ENCODE measurements at regions not wholly inside any gene's neighbourhood (a gene's known extent, or its start where the extent isn't known, plus 50 kb on each side); places are given as distances from the start of the nearest gene placed in this dataset.

DNA sequence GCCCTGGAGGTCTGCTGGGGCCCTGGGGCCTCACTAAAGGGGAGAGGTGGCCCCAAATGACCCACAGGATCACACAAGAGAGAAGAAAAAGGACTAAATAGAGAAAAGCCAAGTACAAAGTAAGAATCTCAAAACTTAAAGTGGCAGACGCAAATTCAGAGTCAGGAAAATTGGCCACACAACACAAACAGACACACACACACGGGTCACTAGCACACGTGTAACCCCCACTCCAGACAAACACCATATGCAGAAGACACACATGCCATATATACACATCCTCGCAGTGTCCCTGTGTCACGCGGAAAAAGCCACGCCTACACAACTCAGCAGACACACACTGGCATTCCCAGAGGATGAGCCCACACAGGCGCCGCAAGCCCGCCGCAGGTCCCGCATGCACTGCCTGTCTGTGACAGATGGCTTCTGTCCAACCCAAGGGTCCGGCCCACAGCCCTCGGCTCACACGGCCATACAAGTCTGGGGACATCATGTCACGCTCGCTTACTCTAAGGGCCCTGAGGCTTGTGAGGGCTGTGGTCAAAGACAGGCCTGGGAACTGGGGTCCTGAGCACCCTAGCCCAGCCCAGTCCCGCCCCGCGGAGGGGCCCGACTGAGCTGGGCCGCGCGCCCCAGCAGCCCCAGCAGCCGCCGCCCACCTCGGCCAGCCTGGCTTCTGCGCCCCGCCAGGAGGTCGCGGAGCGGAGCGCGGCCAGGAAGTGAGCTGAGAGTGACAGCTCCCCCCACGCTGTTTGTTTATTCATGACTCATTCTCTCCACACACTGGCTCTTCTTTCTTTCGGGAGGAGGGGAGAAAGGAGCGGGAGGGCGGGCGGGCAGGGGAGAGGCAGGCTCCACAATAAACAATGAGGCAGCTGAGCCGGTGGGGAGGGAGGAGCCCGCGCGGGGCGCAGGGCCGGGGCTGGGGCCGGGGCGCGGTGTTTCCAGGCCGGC is 95.5 kb upstream of the ZMIZ1 start:
- ATAC-seq (peak; percentile 75 to 80), DNase-seq (peak; percentile 33 to 78 (median 50))
- Mint-ChIP-seq H3K27me3 (peaks cover 0 to under 1% (median 0%) of the 10 kb centered on the region in 5 donors), H3K27ac (peak overlapping the region in 7 of 10 donors; percentile 1 to 87 (median 79)), H3K9me3 (no peaks in the 10 kb centered on the region), H3K36me3 (no peaks in the 10 kb centered on the region), H3K4me1 (peaks cover 14 to 18% (median 16%) of the 10 kb centered on the region in 4 donors), H3K4me3 (peak overlapping the region; percentile 61 to 87 (median 80))
- POLR2A ChIA-PET: interaction anchor here (0.6 to 3.1 kb wide), 5 partner anchors 10 to 344 kb away, joined by 3 to 9 read pairs (median 4); no protein-coding TSS in a partner anchor

DNA sequence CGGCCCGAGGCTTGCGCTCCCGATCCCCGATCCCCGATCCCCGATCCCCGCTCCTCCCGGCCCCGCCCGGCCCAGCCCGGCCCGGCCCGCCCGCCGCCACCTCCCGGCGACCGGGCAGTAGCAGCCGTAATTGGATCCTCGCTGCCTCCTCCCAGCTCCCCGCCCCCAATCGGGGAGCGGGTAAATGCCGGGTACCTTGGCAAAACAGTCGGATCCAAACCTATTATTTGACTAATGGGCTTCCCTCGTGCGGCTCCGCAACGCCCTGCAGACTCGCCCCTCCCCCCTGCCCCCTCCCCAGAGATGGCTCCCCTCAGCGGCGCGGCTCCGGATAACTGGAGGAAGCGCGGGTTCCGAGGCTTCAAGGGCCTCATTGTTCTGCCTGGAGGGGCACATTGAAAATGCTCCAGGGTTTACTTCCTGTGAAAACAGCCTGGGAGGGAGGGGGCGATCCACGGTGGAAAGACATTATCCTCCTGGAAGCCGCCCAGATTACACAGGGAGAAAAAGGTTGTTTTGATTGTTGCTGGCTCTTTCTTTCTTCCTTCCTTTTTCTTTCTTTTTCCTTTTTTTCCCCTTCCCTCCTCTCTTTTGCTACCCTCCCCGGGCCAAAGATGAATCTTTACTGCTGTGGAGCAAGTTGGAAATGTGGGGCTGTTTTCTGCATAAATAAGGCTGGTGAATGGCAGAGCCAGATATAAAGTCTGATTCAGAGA is 94.7 kb upstream of the ZMIZ1 start:
- ATAC-seq (peak; percentile 39 to 45), DNase-seq (peak in 4 of 10 donors; percentile 25 to 34 (median 27))
- Mint-ChIP-seq H3K4me3 (peak overlapping the region; percentile 79 to 98 (median 93)), H3K4me1 (peaks cover 14 to 18% (median 16%) of the 10 kb centered on the region in 4 donors), H3K27ac (peak overlapping the region in 9 of 10 donors; percentile 66 to 99 (median 90)), H3K27me3 (peaks cover 0 to 2% (median 0%) of the 10 kb centered on the region in 5 donors), H3K9me3 (no peaks in the 10 kb centered on the region), H3K36me3 (no peaks in the 10 kb centered on the region)
- POLR2A ChIA-PET: interaction anchor here (0.6 to 3.1 kb wide), 5 partner anchors 9 to 343 kb away, joined by 3 to 9 read pairs (median 4); no protein-coding TSS in a partner anchor

DNA sequence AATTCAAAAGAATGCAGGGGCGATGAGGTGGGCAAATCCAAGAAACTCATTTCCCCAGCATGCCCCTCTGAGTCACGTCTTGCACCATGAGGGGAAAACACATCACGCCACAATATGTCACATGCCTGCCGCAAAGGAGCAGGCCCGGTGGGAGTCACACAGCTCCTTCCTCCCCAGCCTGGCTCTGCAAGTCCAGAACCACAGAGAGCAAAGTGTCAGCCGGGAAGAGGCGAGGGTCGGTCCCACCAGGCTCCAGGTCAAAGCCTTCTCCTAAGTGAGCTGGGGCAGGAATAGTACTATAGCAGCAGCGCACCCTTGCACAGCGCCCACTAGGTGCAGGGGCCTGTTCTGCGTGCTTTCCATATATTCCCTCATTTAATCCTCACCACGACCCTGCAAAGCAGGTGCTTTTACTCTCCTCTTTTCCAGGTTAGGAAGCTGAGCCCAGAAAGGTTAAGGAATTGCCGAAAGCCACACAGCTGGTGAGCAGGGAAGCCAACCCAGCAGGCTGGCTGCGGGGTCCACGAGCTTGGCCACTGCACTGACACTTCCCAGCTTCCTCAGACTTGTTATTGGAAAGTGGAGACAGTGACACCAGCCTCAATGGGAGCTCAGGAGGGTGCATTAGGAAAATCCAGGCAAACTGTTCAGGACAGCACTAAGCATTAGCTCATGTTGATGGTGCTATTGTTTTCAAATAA is 94.0 kb upstream of the ZMIZ1 start:
- DNase-seq (peak in 6 of 10 donors; percentile 10 to 53 (median 32)), ATAC-seq (peak; percentile 35 to 54)
- POLR2A ChIA-PET: interaction anchor here (1.8 to 3.1 kb wide), 2 partner anchors 8 to 11 kb away, joined by 7 to 9 read pairs; no protein-coding TSS in a partner anchor
- Mint-ChIP-seq H3K27ac (peak overlapping the region in 9 of 10 donors; percentile 66 to 99 (median 90)), H3K27me3 (peaks cover 0 to 2% (median 0%) of the 10 kb centered on the region in 5 donors), H3K4me1 (peaks cover 14 to 18% (median 16%) of the 10 kb centered on the region in 4 donors), H3K36me3 (no peaks in the 10 kb centered on the region), H3K9me3 (no peaks in the 10 kb centered on the region), H3K4me3 (peak overlapping the region; percentile 79 to 98 (median 93))

DNA sequence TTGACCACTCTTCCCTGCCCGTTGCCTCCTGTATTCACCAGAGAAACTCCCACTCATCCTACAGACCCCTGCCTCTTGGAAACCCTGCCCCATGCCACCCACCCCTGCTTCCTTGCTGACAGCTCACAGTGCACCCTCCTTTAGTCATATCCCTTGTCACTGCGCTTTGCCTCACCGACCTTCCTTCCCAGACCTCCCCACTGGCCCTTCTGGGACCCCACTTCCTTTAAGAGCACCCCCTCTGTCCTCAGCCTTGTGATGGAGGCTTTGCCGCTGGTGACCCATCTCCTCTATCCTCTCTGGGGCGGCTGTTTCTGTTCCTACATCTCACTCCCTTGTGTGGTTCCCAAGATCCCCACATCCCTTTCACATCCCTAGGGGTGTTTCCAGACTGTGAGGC is 92.8 kb upstream of the ZMIZ1 start:
- peak overlapping the region in 3 of 10 donors; percentile 6 to 98 (median 87) for H3K27ac Mint-ChIP-seq
- no peak for DNase-seq
- POLR2A ChIA-PET: interaction anchor here (0.6 kb wide), 1 partner anchor 16 kb away, joined by 6 read pairs; no protein-coding TSS in a partner anchor

GRCh38 chr10:78976825-78977755 is 91.7 kb upstream of the ZMIZ1 start:
- peak overlapping the region in 5 of 10 donors; percentile 17 to 98 (median 33) for H3K27ac Mint-ChIP-seq
- H3K4me3 Mint-ChIP-seq: peak overlapping the region in 2 of 10 donors; percentile 7
- DNase-seq (no peak), ATAC-seq (no peak)
- H3K4me1 Mint-ChIP-seq: peaks cover 25 to 30% (median 28%) of the 10 kb centered on the region in 4 donors
- H3K9me3 Mint-ChIP-seq: no peaks in the 10 kb centered on the region
- H3K36me3 Mint-ChIP-seq: no peaks in the 10 kb centered on the region
- H3K27me3 Mint-ChIP-seq: peaks cover 0 to 2% (median 0%) of the 10 kb centered on the region in 5 donors
- POLR2A ChIA-PET: no interaction called here

More for the DNA sequence above, 92.8 kb upstream of the ZMIZ1 start:
- H3K4me3 Mint-ChIP-seq: peak overlapping the region in 4 of 10 donors; percentile 34 to 93 (median 60)
- H3K27me3 Mint-ChIP-seq: peaks cover 0 to 2% (median 0%) of the 10 kb centered on the region in 5 donors
- no peaks in the 10 kb centered on the region for H3K36me3 Mint-ChIP-seq
- no peak for ATAC-seq
- peaks cover 18 to 21% (median 19%) of the 10 kb centered on the region in 4 donors for H3K4me1 Mint-ChIP-seq
- no peaks in the 10 kb centered on the region for H3K9me3 Mint-ChIP-seq

- DNase-seq: no peak
- no peaks in the 10 kb centered on the region for H3K36me3 Mint-ChIP-seq
- POLR2A ChIA-PET: interaction anchor here (0.7 kb wide), 1 partner anchor 18 kb away, joined by 4 read pairs; no protein-coding TSS in a partner anchor
- ATAC-seq: no peak
- no peaks in the 10 kb centered on the region for H3K9me3 Mint-ChIP-seq
- peaks cover 0 to 2% (median 0%) of the 10 kb centered on the region in 5 donors for H3K27me3 Mint-ChIP-seq
- peaks cover 14 to 21% (median 15%) of the 10 kb centered on the region in 4 donors for H3K4me1 Mint-ChIP-seq
- H3K27ac Mint-ChIP-seq: no peak overlapping the region
- H3K4me3 Mint-ChIP-seq: no peak overlapping the region
Observed at GRCh38 chr10:78979938-78980337, 88.8 kb upstream of the ZMIZ1 start.

DNA sequence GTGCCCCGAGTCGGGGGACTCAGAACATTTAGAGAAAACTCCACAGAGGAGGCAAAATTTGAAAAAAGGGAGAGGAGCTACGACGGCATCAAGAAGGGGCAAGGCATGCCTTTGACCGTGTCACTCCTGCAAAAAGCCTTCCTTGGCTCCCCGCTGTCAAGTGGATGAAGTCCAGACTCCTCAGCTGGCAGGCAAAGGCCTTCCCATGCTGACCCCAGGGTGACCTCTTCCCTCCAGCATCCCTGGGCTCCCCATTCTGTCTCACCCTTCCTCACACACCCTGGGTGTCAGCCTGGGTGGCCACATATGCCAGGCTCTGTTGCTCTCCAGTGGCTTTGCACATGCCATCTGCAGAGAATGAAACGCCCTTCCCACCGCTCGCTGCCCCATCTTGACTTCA is 88.4 kb upstream of the ZMIZ1 start:
- POLR2A ChIA-PET: no interaction called here
- peaks cover 0 to 2% (median 0%) of the 10 kb centered on the region in 5 donors for H3K27me3 Mint-ChIP-seq
- DNase-seq (no peak), ATAC-seq (no peak)
- H3K4me3 Mint-ChIP-seq: no peak overlapping the region
- H3K27ac Mint-ChIP-seq: peak overlapping the region in 1 of 10 donors; percentile 33
- peaks cover 12 to 20% (median 13%) of the 10 kb centered on the region in 4 donors for H3K4me1 Mint-ChIP-seq
- no peaks in the 10 kb centered on the region for H3K9me3 Mint-ChIP-seq
- H3K36me3 Mint-ChIP-seq: no peaks in the 10 kb centered on the region

- Mint-ChIP-seq H3K4me1 (peaks cover 12 to 20% (median 13%) of the 10 kb centered on the region in 4 donors), H3K4me3 (no peak overlapping the region), H3K9me3 (no peaks in the 10 kb centered on the region), H3K36me3 (no peaks in the 10 kb centered on the region), H3K27ac (peak overlapping the region in 2 of 10 donors; percentile 33 to 69), H3K27me3 (peaks cover 0 to 2% (median 0%) of the 10 kb centered on the region in 5 donors)
- POLR2A ChIA-PET: no interaction called here
- DNase-seq (no peak), ATAC-seq (no peak)
Observed at GRCh38 chr10:78980815-78981214, 88.0 kb upstream of the ZMIZ1 start.

- peaks cover 0 to 2% (median 0%) of the 10 kb centered on the region in 5 donors for H3K27me3 Mint-ChIP-seq
- no peaks in the 10 kb centered on the region for H3K36me3 Mint-ChIP-seq
- peak overlapping the region in 3 of 10 donors; percentile 40 to 69 (median 46) for H3K27ac Mint-ChIP-seq
- peak; percentile 46 to 74 for ATAC-seq
- peaks cover 12 to 17% (median 13%) of the 10 kb centered on the region in 4 donors for H3K4me1 Mint-ChIP-seq
- POLR2A ChIA-PET: no interaction called here
- H3K4me3 Mint-ChIP-seq: no peak overlapping the region
- DNase-seq: no peak
- no peaks in the 10 kb centered on the region for H3K9me3 Mint-ChIP-seq
Observed at GRCh38 chr10:78981257-78981969, 87.4 kb upstream of the ZMIZ1 start.

DNA sequence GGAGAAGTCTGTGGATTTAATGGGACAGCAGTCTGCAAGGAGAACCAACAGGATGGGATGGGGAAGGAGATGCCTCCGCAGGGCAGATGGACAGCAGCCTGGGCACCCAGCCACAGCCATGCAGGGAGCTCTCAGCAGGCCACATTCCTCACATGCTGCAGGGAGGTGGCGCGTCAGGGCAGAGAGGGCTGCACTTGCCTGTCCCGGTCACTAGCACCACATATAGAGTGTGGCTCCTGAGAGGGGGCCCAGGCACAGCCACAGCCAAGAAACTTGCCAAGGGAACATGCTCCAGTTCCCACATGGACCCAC is 86.8 kb upstream of the ZMIZ1 start:
- H3K27ac Mint-ChIP-seq: peak overlapping the region in 1 of 10 donors; percentile 69
- ATAC-seq: no peak
- peaks cover 0 to 2% (median 0%) of the 10 kb centered on the region in 5 donors for H3K27me3 Mint-ChIP-seq
- no peaks in the 10 kb centered on the region for H3K36me3 Mint-ChIP-seq
- no peak for DNase-seq
- peaks cover 12 to 16% (median 13%) of the 10 kb centered on the region in 4 donors for H3K4me1 Mint-ChIP-seq
- no peaks in the 10 kb centered on the region for H3K9me3 Mint-ChIP-seq
- no peak overlapping the region for H3K4me3 Mint-ChIP-seq
- POLR2A ChIA-PET: interaction anchor here (0.5 kb wide), 1 partner anchor 21 kb away, joined by 8 read pairs; no protein-coding TSS in a partner anchor
